Right renal cortex interstitium (tissue), 3 donors: ENCODE measurements at regions not wholly inside any gene's neighbourhood (a gene's known extent, or its start where the extent isn't known, plus 50 kb on each side); places are given as distances from the start of the nearest gene placed in this dataset.

Source experiments
- DNase-seq, 3 donors: peaks; one replicate each; pipeline ENCODE4 v3.0.0-alpha.2; 2013; ENCODE audit warnings: low read depth in 3 of 3, low spot score in 2 of 3

DNA sequence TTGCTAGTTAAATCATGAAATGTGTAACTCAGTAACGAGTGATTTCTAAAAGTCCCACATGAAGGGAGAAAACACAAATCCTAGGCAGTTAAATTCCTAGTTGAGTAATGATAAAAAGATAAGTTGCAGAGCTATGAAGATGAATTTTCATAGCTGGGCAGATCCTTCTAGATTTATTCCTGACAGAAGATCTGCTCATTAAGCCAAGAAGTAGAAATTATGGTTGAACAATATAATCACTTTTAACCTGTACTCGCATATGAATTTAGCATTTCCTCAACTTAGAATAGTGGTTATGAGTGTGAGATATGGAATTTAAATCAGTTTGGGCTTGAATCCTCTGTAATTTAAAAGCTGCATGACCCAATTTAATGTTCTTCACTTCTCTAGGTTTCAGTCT is 359.2 kb upstream of the HSF2 start:
- no peak for DNase-seq

DNA sequence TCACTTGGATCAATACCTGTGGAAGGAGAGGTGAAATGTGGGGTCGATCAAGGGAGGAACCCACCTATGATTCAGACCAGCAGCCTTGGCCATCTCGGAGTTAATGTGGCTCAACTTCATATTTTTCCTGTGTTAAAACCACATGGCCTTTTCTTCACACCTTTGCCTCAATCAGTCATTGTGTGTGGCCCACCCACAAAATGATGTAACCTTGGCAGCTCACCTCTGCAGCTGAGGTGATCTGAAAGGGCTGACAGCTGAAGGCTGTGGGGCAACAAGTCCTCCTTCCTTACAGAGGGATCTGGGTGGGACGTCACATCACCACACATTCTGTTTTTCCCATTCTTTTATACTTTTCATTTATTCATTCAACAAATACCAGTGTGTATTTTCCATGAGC is 357.1 kb upstream of the HSF2 start:
- no peak for DNase-seq

DNA sequence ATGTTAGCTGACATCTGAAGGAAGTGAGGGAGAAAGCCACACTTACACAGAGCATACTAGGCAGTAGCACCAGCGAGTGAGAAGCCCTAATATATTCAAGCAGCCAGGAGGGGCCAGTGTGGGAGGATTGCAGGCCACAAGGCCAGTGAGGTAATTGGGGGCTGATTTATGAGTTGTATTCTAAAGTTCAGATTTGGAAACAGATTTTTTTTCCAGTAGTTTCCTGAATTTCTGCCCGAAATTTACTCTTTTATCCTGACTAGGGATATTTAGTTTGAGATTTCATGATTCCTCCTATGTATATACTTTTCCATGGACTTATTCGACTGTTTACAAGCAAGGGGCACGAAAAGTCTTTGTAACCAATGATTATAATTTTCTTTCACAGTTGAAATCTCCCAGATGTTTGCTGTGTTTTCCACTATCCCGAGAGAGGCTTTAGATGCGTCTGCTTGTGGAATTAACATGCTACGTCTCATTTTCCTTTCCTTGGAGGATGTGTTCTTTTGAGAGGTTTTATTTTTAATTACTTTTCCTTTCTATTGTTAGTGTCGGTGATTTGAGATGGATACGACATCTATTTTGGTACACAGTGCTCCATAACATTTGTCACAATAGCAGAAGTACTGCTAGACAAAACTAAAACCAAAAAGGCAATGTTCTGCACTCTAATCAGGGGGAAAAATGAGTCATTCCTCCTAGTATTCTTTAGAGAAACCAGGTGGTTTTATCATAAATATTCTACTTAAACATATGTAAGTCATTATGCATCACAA is 356.3 kb upstream of the HSF2 start:
- peak in 1 of 3 donors; percentile 45 for DNase-seq

DNA sequence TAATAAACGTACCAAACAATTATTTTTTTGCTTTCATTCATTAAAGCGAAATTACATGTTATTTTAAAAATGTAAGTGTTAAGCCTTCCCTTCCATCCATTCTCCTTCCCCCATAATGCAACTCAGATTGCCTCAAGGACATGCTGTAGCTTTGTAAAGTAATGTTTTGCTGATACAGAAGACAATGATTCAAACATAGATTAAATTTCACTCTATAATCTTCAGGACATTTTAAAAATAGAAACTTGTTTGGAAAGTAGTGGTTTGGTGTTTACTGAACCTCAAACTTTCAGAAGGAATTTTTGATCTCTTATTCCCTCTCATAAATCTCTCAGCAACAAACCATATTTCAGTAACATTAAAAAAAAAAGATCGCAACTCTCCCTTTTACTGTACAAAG is 350.9 kb upstream of the HSF2 start:
- no peak for DNase-seq

DNA sequence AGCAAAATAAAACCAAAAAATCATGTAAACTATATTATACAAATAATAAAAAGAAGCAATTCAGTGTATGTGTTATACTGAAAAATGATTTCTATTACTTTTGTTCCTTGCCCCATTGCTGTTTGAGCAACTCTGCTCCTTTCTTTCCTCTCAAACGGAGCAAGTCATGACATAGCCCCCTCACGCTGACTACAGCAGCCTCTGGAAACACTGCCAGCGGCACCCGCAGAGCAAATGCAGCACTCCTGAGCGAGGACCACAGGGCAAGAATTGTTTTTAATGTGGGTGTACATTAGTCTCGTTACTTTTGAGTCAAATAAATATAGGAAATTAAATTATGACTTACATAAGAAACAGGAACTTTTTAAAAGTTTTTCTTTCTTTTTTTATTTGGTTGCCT is 350.1 kb upstream of the HSF2 start:
- DNase-seq = no peak

DNA sequence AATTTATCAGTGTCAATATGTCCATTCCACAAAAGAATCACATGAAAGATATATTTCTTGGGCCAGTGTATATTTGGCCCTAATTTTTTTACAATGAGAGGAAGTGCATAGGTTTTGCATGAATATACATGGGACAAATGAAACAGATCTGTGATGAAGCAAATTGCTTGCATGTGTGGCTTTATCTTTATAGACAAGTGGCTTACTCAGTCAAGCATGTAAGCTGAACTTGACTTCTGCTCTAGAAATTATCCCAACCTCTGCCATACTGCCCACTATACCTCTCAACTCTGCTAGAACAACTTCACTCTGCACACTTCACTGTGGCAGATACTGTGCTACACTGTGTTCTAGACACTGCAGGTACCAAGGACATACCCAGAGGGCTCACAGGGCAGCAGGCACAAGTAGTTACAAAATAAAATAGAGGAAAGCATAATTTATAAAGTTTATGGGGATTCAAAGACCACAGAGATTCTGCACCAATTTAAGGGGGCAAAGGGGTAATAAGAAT is 349.2 kb upstream of the HSF2 start:
- no peak for DNase-seq

DNA sequence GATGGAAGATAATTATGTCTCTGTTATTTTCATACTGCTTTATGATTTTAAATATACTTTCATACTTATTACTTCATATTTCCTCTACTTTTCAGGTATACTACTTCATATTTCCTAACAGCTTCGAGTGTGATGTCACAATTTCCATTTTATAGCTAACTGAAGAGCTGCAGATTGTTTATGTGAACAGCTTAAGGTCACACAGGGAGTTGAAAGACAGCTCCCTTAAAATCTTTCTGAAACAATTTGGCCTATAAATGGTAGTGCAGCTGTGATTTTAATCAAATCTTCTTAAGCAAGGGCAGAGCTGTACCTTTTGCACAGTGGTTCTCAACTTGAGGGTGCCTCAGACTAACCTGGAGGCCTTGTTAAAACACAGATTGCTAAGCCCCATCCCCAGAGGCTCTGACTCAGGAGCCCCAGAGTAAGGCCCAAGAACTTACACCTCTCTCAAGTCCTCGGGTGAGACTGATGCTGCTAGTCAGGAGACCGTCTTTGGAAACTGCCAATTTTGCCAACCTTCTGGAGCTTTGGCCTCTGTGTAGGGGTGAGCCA is 347.0 kb upstream of the HSF2 start:
- DNase-seq = no peak

DNA sequence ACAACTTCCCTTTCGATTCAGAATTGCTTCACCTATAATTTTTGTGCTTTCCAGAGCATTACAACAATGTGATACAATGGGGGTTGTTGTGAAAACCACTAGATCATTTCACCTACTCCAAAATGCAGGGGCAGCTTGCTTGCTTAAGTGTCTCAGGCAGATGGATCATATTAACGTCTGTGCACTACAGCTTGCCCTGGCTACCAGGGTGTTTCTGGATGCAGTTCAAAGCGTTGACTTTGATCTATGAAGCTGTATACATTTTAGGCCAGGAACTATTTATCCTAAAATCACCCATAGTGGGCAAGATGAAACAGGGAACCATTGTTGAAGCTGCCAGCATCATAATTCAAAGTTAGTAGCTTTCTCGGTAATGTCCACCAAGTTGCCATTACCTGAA is 339.5 kb upstream of the HSF2 start:
- DNase-seq = no peak

DNA sequence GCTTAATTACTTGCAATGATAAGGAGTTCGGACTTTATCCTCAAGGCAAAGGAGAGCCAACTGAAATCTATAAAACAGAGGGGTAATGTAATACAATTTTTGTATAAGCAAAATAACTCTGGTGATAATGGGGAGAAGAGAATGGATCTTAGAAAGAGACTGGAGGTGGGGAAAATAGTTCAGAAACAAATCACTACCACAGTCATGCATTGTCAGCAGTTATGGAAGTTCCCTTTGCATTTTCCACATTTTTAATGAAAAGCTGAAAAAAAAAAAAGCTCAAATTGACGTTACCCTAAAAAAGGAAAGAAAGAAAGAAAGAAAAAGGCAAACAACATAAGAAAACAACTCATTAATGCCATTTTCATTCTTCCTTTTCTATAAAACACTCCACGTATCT is 337.6 kb upstream of the HSF2 start:
- no peak for DNase-seq

DNA sequence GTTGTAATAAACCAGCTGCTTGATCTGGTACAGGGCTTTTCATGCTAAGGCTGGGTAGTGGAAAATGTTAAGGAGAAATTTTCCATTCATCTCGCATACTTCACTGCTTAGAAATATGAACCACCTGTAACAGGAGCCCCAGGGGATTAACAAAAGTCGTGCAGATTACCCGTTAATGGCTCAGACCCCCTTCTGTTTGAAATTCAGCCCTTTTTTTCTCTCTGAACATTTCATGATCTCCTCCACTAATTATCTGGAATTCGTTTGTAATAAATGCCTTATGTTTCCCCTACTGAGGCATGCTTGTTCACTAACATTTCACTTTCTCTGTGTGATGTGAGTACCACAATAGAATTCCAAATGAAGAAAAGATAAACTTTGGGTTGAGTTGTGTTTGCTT is 336.4 kb upstream of the HSF2 start:
- DNase-seq = no peak

DNA sequence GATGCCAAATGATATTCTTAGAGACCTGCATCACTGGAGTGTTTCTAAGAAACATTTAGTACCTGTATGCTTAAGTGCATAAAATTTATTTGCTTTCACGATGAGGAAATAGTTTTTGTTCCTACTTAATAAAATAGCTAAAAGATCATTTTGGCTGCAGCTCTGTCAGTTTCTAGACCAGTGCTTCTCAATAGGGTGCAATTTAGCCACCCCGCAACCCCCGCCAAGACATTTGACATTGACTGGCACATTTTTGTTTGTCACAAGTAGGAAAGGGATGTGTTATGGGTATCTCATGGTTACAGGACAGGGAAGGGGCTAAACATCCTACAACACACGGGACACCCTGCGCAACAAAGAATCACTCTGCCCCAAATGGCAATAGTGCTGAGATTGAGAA is 335.7 kb upstream of the HSF2 start:
- no peak for DNase-seq

DNA sequence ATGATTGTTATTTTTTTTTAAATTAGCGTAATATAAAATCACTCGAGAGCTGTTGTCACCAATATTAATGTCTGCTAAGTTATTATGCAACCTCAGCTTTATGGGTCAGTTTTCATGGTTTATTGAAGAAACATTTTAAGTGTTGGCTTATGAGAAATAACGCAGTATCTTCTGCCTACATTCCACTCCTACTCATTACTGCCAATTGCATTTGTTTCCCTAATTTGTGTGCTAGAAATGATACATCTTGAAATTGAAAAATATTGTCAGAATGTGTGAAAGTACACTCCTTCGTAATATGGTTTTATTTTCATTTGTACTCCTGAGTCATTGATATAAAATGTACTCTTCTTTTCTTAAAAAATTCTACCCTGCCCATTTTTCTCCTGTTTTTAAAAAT is 333.3 kb upstream of the HSF2 start:
- no peak for DNase-seq

DNA sequence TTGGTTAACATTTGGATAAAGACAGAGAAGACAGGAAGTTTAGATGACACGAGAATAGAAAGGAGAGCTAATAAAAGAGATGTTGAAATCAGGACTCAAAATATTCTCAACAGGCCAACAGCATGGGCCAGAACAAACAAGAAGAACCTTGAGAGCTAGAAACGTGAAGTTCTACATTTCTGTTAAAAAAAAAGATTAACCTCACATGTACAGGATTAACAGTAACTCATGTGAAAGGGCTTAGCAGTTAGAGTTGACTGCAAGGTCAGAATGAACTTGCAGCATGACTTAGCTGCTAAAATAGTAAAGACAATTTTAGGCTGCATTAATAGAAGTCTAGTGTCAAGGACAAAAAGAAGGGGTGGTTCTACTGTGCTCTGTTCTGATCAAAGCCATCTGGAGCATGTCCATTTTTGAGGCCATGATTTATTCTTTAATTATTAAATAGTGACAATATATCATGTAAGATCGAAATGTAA is 331.1 kb upstream of the HSF2 start:
- DNase-seq = no peak

DNA sequence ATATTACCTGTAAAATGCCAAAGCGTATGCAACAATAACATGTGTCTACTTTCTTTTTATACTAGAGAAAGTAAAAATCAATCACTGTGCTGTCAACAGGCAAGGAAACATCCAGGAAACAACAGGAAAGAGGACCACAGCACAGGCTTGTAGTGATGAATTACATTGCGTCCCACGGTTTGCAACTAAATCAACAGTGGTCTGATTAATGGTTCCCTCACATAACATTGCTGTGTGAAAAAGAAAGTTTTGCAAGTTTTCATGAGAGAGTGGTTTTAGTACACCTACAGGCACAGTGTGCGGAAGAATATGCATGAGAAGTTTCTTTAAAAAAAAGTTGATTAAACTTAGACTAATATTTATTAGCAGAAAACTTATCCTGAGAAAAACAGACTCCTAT is 329.5 kb upstream of the HSF2 start:
- no peak for DNase-seq

DNA sequence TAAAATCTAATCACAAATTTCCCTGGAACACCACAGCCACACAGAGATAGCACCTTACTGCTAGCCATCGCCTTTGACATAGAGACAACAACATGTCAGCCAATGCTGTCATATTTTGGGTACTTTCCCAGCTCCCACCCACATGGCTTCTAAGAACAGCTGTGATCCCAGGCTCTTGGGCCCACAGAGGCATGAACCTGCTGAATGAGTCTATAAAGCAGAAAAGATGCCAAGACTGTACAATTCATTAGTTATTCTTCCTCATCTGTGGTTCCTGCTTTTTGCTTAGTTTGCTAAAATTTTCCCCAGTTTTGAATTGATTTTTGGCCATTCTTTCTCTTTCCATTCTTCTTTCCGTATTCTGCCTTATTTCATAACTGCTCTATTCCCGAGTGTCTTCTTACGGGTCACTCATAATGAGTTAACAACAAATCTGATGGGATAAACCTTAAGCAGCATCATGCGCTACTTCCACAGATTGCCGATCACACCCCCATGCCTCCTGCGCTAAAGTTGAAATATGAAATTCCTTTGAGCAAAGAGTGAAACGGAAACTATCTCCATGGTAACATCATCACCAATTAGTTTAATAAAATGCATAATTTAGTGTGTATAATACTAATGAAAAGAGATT is 327.3 kb upstream of the HSF2 start:
- DNase-seq = no peak

DNA sequence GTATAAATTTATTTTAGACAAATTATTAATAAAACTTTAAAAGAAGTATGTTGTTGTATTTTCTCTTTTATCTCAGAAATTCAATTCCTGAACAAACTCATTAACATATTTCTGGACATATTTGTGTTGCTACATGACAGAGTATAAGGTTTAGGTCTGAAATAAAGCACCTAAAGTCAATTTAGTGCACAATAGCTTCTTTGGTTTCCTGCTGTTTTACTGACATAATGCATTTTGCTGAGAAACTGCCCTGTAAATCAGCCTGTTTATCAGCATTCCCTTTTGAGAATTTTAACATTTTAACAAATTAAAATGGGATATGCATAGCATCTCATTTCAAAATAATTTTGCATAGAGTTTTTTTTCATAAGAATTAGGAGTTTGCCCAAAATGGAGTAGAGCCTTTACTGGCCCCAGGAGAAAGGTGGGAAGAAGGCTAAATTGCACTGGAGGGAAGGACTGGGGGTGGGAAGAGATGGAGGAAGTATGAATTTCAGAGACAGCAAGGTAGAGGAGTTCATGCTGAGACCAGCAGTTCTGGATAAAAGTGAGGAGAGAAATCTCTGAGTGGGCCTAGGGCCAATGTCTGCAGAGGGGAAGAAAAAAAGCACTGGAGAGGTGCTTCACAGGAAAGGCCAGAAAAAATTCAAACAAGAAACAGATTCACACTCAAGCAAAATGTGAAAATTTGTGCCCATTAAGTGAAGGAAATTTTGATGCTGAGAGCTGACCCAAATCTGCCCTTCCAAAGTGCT is 324.2 kb upstream of the HSF2 start:
- no peak for DNase-seq

DNA sequence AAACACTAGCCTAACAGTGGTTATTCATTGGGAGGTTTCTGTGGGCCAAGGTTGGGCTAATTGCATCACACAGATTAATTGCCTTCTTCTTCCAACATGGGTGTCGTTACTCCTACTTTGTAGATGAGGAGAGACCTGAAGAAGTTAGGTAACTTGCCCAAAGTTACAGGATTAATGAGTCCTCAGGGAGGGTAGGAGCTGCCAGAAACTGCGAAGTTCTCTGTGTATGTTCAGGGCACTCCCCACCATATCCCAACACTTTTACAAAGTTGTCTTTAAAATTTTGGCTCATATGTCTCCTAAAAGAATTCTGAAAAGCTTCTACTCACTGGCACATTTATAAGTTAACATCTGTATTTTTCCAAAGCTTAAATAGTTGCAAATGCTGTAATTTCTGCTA is 323.5 kb upstream of the HSF2 start:
- DNase-seq = no peak

DNA sequence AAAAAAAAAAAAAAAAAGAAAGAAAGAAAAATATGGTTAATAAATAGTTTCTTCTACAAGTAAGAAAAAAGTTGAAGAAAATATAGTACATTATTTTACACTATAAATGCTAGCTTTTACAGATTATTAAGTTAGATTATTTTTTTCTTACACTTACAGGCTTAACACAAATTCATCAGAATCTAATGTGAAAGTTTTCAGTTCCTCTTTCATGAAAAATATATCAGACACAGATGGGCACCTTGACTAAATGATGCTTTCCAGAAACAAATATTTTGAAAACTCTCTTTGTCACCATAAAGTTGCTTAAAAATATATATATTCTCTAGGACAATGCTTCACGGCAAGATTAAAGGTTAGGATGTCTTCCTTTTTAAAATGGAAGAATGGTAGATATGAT is 321.8 kb upstream of the HSF2 start:
- DNase-seq = no peak

DNA sequence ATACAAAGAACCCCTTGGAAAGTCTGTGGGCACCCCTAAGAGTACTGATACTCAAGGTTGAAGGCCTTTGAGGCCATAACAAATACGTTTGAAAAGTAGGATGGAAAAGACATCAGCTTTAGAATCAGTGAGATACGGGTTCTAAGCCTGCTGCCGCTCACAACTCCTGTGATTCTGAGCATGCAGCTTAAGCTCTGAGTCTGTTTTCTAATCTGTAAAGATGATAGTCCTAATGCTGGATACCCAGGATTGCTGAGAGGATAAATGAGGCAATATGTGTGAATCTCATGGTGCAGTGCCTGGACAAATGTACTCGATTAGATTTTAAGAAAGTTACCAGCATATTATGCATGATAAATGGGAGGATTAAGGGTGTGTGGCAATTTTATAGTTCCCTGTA is 321.0 kb upstream of the HSF2 start:
- DNase-seq = no peak

DNA sequence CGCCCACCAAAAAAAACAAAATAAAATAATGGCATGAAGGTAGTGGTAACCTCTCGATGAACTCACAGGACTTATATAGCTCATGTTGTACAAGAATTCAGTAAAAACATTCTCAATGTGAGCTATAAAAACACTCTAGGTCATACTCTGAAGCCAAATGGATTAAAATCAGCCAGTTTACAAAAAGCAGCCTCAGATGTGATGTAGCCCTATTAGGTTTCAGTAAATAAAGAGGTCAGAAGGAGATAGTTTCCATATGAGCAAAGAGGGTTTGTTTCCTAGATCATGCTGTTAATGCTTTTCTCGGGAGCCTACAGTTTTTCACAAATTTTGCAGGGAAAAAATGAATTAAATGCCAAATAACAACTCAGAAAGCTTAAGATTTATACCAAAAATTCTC is 319.5 kb upstream of the HSF2 start:
- DNase-seq = no peak

DNA sequence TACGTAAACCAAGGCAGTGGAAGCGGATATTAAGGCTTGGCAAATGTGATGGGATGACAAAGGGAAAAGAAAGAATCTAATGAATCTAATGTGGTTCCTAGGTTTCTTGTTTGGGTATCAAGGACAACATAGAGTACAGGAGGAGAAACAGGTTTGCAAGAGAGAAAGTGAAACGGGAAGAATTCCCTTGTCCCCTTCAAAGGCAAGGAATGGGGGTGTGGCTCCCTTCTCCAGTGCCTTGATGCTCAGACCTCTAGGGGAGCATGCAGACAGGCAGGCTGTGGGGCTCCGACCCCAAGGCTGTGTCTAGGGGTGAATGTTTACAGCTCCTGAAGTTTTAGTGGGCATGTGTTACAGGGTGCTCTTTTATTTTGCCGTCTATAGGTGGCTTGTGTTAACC is 317.5 kb upstream of the HSF2 start:
- no peak for DNase-seq
